ENCODE measurements at regions not wholly inside any gene's neighbourhood (a gene's known extent, or its start where the extent isn't known, plus 50 kb on each side); places are given as distances from the start of the nearest gene placed in this dataset.

DNA sequence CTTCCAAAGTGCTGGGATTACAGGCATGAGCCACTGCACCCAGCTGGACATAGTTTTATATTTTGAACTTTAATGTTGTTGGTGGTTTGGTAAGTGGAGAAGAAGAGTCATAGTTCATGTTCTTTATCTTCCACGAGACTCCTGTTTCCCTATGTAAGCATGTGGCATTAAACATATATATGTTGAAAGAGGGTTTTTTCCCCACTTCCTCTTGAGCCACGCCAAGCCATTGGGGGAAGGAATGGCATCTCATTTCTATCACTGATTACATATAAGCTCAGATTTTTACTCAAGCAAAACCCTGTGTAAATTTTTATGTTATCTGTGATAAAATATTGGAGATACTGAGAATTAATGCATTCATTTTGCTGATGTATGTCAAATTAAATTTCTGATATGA is 300.4 kb downstream of the PHF14 start:
- TF ChIP-seq, protein P1, sequence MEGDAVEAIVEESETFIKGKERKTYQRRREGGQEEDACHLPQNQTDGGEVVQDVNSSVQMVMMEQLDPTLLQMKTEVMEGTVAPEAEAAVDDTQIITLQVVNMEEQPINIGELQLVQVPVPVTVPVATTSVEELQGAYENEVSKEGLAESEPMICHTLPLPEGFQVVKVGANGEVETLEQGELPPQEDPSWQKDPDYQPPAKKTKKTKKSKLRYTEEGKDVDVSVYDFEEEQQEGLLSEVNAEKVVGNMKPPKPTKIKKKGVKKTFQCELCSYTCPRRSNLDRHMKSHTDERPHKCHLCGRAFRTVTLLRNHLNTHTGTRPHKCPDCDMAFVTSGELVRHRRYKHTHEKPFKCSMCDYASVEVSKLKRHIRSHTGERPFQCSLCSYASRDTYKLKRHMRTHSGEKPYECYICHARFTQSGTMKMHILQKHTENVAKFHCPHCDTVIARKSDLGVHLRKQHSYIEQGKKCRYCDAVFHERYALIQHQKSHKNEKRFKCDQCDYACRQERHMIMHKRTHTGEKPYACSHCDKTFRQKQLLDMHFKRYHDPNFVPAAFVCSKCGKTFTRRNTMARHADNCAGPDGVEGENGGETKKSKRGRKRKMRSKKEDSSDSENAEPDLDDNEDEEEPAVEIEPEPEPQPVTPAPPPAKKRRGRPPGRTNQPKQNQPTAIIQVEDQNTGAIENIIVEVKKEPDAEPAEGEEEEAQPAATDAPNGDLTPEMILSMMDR (IDR thresholded peaks at IDR 0.05; ENCODE audit: low read depth, low read length, poor library complexity, severe bottlenecking) = no peak
- no peak for TF ChIP-seq EZH2phosphoT487 (IDR thresholded peaks at IDR 0.05; ENCODE audit: borderline replicate concordance, low read length)

Measured in DOHH2 (cell line).